ENCODE measurements at regions not wholly inside any gene's neighbourhood (a gene's known extent, or its start where the extent isn't known, plus 50 kb on each side); places are given as distances from the start of the nearest gene placed in this dataset.

DNA sequence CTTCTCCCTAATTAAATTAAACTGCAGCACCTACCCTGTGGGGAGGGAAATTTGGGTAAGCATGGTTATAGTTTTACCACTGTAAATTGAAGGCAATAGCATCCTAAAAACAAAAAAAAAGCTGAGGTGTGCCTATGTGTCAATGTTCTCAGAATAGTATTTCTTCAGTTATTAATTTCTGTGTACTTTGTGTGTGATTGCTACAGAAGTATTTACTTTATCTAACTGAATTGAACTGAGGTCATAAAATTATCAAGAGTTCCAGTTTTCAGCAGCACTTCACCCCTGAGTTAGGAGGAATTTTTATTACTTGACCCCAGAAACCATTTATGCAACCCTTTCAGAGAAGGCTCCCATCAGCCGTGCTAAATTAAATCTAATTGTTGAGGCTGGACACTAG is 333.6 kb upstream of the ALCAM start (continued):
- TF ChIP-seq, protein P1, sequence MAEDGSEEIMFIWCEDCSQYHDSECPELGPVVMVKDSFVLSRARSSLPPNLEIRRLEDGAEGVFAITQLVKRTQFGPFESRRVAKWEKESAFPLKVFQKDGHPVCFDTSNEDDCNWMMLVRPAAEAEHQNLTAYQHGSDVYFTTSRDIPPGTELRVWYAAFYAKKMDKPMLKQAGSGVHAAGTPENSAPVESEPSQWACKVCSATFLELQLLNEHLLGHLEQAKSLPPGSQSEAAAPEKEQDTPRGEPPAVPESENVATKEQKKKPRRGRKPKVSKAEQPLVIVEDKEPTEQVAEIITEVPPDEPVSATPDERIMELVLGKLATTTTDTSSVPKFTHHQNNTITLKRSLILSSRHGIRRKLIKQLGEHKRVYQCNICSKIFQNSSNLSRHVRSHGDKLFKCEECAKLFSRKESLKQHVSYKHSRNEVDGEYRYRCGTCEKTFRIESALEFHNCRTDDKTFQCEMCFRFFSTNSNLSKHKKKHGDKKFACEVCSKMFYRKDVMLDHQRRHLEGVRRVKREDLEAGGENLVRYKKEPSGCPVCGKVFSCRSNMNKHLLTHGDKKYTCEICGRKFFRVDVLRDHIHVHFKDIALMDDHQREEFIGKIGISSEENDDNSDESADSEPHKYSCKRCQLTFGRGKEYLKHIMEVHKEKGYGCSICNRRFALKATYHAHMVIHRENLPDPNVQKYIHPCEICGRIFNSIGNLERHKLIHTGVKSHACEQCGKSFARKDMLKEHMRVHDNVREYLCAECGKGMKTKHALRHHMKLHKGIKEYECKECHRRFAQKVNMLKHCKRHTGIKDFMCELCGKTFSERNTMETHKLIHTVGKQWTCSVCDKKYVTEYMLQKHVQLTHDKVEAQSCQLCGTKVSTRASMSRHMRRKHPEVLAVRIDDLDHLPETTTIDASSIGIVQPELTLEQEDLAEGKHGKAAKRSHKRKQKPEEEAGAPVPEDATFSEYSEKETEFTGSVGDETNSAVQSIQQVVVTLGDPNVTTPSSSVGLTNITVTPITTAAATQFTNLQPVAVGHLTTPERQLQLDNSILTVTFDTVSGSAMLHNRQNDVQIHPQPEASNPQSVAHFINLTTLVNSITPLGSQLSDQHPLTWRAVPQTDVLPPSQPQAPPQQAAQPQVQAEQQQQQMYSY (CRISPR knock-in tag; IDR thresholded peaks at IDR 0.05), result no peak
- no peak for TF ChIP-seq GATAD2B (conservative IDR thresholded peaks at IDR 0.05; ENCODE audit: low read depth)
- TF ChIP-seq, protein P2, sequence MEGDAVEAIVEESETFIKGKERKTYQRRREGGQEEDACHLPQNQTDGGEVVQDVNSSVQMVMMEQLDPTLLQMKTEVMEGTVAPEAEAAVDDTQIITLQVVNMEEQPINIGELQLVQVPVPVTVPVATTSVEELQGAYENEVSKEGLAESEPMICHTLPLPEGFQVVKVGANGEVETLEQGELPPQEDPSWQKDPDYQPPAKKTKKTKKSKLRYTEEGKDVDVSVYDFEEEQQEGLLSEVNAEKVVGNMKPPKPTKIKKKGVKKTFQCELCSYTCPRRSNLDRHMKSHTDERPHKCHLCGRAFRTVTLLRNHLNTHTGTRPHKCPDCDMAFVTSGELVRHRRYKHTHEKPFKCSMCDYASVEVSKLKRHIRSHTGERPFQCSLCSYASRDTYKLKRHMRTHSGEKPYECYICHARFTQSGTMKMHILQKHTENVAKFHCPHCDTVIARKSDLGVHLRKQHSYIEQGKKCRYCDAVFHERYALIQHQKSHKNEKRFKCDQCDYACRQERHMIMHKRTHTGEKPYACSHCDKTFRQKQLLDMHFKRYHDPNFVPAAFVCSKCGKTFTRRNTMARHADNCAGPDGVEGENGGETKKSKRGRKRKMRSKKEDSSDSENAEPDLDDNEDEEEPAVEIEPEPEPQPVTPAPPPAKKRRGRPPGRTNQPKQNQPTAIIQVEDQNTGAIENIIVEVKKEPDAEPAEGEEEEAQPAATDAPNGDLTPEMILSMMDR (IDR thresholded peaks at IDR 0.05 in 2 of 3, conservative IDR thresholded peaks at IDR 0.05 in 1 of 3; ENCODE audit: control insufficient read depth in 2 of 3, extremely low read depth in 1 of 3, insufficient read depth in 1 of 3, low read depth in 3 of 3, low read length in 3 of 3), result no peak

DNA sequence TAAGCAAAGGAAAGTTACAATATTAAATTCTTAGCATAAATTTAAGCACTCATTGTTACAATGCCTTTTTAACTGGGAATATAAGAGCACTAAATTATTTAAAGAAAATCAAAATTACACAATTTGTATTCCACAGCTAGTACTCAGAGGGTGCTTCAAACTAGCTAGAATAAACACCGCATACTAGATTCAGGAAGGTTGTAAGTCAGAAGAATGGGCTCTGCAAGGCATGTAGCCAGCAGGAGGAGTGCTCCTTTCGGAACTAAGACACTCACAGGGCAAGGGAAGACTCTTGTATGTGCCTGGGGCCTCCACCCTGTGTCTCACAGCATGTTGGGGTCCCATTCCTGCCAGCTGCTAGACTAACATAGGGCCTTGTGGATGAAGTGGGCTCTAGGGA is 327.7 kb upstream of the ALCAM start:
- Histone ChIP-seq H3K79me2 (ENCODE audit: control insufficient read depth, insufficient read depth, low read length) (no peaks in the 10 kb centered on the region), H3K4me1 (ENCODE audit: control insufficient read depth, insufficient read depth, low read length) (no peaks in the 10 kb centered on the region), H3K9me3 (replicated peaks; ENCODE audit: control insufficient read depth, insufficient read depth, low read length) (no peaks in the 10 kb centered on the region), H3K27me3 (replicated peaks in 1 of 2; ENCODE audit: control insufficient read depth in 2 of 2, insufficient read depth in 2 of 2, low read length in 1 of 2) (0 out of 4 replicates have a peak, but pooled peaks cover 0 to 1% of the 10 kb centered on the region in 2 experiments), H3K4me2 (ENCODE audit: control insufficient read depth, insufficient read depth) (no peak overlapping the region), H3K27ac (ENCODE audit: control insufficient read depth, insufficient read depth) (no peak overlapping the region), H3K36me3 (ENCODE audit: control insufficient read depth in 2 of 2, insufficient read depth in 2 of 2, low read length in 1 of 2) (no peaks in the 10 kb centered on the region), H3K9ac (ENCODE audit: control insufficient read depth, insufficient read depth, low read length) (no peak overlapping the region), H4K20me1 (ENCODE audit: control insufficient read depth, insufficient read depth) (no peaks in the 10 kb centered on the region), H2AFZ (ENCODE audit: control insufficient read depth, low read depth, low read length) (no peak overlapping the region), H3K4me3 (no peak overlapping the region)
- ChIA-PET RAD21 (ENCODE audit: unreplicated experiment) (no interaction called here), POLR2A (no interaction called here), CTCF (no interaction called here), SMC1A (ENCODE audit: uncharacterized antibody, unreplicated experiment) (no interaction called here)
- 50% methylated on average over 2 of the region's 2 CpGs for WGBS (ENCODE audit: insufficient coverage, insufficient replicate concordance, low lambda C conversion rate, missing lambda C conversion rate)
- no peak for ATAC-seq
- no peak for DNase-seq (ENCODE audit: low read depth, low spot score)
- no peak for FAIRE-seq
- no TSS peak for BruUV-seq (replicated peaks)
- intact Hi-C loops (cut with micrococcal nuclease; ENCODE audit: unreplicated experiment), result no loop called here
- no peak for TF ChIP-seq ZSCAN29 (IDR thresholded peaks at IDR 0.05)
- no peak for TF ChIP-seq TARDBP (IDR thresholded peaks at IDR 0.05; ENCODE audit: borderline replicate concordance)
- no peak for TF ChIP-seq POLR2AphosphoS2 (IDR thresholded peaks at IDR 0.05; ENCODE audit: low read depth, low read length)
- no peak for TF ChIP-seq CBX5 (IDR thresholded peaks at IDR 0.05; ENCODE audit: low read depth)
- TF ChIP-seq SMAD1 (IDR thresholded peaks at IDR 0.05; ENCODE audit: low read depth, partially characterized antibody), result no peak
- TF ChIP-seq, protein P3, sequence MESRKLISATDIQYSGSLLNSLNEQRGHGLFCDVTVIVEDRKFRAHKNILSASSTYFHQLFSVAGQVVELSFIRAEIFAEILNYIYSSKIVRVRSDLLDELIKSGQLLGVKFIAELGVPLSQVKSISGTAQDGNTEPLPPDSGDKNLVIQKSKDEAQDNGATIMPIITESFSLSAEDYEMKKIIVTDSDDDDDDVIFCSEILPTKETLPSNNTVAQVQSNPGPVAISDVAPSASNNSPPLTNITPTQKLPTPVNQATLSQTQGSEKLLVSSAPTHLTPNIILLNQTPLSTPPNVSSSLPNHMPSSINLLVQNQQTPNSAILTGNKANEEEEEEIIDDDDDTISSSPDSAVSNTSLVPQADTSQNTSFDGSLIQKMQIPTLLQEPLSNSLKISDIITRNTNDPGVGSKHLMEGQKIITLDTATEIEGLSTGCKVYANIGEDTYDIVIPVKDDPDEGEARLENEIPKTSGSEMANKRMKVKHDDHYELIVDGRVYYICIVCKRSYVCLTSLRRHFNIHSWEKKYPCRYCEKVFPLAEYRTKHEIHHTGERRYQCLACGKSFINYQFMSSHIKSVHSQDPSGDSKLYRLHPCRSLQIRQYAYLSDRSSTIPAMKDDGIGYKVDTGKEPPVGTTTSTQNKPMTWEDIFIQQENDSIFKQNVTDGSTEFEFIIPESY (IDR thresholded peaks at IDR 0.05), result no peak
- no peak for TF ChIP-seq JUNB (IDR thresholded peaks at IDR 0.05)
- no peak for TF ChIP-seq PAX8 (IDR thresholded peaks at IDR 0.05)
- TF ChIP-seq RAD51 (IDR thresholded peaks at IDR 0.05), result no peak
- no peak for TF ChIP-seq SIN3A (IDR thresholded peaks at IDR 0.05; ENCODE audit: low read depth, low read length)
- in situ Hi-C loops (cut with MboI), result no loop called here
